ENCODE measurements at regions not wholly inside any gene's neighbourhood (a gene's known extent, or its start where the extent isn't known, plus 50 kb on each side); places are given as distances from the start of the nearest gene placed in this dataset.

DNA sequence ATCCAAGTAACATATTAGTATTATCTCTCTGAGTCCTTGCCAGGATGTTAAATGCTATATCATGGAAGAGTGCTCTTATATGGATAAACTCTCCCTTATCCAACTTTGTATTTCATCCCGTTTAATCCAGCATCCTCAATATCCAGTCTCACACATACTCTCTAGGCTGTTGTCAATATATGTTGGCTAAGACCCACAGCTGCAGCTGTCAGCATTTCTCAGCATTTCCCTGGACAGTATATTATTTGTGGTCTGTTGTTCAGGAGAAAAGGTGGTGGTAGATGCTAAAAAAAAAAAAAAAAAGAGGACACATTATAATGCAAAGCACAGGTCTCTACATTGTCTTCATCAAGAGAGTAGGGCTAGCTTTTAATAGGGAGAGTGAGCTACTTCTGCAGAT, 1368.0 kb upstream of the ZEB2 start:
- no peak for TF ChIP-seq POLR2A (IDR thresholded peaks at IDR 0.05)
- TF ChIP-seq, protein P1, sequence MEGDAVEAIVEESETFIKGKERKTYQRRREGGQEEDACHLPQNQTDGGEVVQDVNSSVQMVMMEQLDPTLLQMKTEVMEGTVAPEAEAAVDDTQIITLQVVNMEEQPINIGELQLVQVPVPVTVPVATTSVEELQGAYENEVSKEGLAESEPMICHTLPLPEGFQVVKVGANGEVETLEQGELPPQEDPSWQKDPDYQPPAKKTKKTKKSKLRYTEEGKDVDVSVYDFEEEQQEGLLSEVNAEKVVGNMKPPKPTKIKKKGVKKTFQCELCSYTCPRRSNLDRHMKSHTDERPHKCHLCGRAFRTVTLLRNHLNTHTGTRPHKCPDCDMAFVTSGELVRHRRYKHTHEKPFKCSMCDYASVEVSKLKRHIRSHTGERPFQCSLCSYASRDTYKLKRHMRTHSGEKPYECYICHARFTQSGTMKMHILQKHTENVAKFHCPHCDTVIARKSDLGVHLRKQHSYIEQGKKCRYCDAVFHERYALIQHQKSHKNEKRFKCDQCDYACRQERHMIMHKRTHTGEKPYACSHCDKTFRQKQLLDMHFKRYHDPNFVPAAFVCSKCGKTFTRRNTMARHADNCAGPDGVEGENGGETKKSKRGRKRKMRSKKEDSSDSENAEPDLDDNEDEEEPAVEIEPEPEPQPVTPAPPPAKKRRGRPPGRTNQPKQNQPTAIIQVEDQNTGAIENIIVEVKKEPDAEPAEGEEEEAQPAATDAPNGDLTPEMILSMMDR (IDR thresholded peaks at IDR 0.05) = no peak

Measured in Peyer's patch (tissue), 4 donors.